NCI-H2196 treated with DMSO at 0.1 percent for 48 hours (cell line): ENCODE measurements at regions not wholly inside any gene's neighbourhood (a gene's known extent, or its start where the extent isn't known, plus 50 kb on each side); places are given as distances from the start of the nearest gene placed in this dataset.
"Not testable (repeated sequence)": the region's sequence is repeated elsewhere in the genome, so short reads cannot be mapped to it uniquely, and the experiment has no call there.

Experiments used
- DNase-seq: peaks from one replicate; lab custom pipeline; 2025; ENCODE audit not compliant: unreplicated experiment; lab: John Stamatoyannopoulos, UW

DNA sequence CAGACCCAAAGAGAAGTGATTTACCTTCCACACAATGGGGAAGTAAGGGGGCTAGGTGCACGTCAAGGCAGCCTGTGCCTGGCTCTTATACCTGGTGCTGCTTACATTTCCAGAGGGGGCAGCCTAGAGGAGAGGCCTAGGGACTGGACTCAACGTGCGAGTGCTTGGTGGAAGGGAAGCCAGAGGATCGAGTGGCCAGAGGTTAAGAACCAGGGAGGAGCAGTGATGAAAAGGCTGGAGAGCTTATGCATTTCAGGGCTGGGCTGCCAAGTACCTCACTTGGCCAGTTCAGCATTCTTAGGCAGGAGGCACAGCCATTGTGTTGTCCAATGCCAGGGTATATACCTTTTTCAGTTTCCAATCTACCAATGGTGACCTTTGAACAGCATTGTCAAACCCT, 77.4 kb downstream of the LAT start:
- not testable (repeated sequence) for DNase-seq

DNA sequence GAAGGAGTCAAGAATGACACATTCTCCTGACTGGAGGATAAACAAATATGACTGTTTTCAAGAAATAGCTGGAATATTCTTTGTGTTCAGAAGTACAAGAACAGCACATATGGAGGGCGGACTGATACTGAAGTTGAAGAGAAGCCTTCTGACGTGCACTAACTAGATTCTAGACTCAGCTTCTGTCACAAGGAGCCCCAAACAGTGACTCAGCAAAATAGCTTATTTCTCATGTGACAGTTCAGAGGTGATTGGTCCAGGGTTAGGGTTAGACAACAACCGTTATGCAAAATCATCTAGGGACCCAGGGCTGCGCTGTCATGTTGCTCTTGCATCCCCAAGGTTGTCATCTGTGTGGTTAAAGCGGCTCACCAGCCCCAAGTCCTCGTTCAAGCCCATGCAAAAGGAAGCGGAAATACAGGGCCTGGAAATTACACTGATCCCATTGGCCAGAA, 76.6 kb downstream of the LAT start:
- not testable (repeated sequence) for DNase-seq

DNA sequence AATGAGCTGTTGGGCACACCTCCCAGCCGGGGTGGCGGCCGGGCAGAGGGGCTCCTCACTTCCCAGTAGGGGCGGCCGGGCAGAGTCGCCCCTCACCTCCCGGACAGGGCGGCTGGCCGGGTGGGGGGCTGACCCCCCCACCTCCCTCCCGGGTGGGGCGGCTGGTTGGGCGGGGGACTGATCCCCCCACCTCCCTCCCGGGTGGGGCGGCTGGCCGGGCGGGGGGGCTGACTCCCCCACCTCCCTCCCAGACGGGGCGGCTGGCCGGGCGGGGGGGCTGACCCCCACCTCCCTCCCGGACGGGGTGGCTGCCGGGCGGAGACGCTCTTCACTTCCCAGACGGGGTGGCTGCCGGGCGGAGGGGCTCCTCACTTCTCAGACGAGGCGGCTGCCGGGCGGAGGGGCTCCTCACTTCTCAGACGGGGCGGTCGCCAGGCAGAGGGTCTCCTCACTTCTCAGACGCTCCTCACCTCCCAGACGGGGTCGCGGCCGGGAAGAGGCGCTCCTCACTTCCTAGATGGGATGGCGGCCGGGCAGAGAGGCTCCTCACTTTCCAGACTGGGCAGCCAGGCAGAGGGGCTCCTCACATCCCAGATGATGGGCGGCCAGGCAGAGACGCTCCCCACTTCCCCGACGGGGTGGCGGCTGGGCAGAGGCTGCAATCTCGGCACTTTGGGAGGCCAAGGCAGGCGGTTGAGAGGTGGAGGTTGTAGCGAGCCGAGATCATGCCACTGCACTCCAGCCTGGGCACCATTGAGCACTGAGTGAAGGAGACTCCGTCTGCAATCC, 75.4 kb downstream of the LAT start:
- not testable (repeated sequence) for DNase-seq

DNA sequence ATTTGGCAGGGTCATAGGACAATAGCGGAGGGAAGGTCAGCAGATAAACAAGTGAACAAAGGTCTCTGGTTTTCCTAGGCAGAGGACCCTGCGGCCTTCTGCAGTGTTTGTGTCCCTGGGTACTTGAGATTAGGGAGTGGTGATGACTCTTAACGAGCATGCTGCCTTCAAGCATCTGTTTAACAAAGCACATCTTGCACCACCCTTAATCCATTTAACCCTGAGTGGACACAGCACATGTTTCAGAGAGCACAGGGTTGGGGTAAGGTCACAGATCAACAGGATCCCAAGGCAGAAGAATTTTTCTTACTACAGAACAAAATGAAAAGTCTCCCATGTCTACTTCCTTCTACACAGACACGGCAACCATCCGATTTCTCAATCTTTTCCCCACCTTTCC, 74.7 kb downstream of the LAT start:
- DNase-seq, result not testable (repeated sequence)
